NCI-H1092 (cell line): ENCODE measurements at regions not wholly inside any gene's neighbourhood (a gene's known extent, or its start where the extent isn't known, plus 50 kb on each side); places are given as distances from the start of the nearest gene placed in this dataset.
A peak's percentile ranks its signal among the peaks of the same experiment; 100 is the strongest.
"Not testable (repeated sequence)": the region's sequence is repeated elsewhere in the genome, so short reads cannot be mapped to it uniquely, and the experiment has no call there.

Experiments used
- DNase-seq: peaks from one replicate; lab custom pipeline; 2025; lab: John Stamatoyannopoulos, UW

DNA sequence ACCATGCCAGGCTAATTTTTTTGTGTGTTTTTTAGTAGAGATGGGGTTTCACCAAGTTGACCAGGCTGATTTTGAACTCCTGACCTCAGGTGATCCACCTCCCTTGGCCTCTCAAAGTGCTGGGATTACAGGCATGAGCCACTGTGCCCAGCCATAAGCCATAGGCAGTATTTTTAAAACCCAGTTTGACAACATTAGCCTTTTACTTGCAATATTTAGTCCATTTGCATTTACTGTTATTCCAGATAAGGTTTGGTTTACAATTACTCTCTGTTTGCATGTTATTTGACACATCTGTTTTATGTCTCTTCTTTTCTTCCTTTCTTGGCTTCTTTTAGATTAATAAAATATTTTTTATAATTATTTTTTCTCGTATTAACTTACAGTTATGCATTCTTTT is 83.6 kb upstream of the EPHB3 start:
- no peak for DNase-seq

DNA sequence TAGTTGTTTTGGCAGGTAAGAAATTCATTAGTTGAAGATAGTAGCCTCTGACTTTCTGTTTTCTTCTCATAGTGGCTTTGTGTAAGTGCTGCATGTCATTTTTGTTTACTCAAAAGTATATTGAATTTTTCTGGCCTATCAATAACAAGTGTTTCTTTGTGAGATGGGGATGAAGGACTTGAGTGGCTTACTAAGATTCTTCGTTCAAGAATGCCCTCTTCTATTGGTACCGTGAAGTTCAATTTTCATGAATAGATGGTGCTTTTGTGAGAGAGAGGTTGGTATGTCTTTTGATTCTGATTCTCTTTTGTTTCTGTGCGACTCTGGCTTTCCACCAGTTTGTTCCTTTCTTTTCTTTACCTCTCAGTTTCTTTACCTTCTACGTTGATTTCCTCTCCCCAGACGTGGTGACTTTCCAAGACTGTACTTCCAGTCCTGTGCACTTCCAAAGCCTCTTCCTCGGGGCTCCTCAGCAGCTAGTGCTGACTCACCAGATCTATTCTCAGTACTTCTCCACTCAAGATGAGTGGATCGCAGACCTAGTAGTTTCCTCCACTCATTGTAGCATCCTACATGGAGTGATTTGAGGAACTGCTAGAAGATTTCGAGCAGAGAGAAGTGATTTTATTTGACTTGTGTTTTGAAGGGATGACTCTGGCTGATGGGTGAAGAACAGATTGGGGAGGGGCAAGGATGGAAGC is 82.0 kb upstream of the EPHB3 start:
- DNase-seq = no peak

DNA sequence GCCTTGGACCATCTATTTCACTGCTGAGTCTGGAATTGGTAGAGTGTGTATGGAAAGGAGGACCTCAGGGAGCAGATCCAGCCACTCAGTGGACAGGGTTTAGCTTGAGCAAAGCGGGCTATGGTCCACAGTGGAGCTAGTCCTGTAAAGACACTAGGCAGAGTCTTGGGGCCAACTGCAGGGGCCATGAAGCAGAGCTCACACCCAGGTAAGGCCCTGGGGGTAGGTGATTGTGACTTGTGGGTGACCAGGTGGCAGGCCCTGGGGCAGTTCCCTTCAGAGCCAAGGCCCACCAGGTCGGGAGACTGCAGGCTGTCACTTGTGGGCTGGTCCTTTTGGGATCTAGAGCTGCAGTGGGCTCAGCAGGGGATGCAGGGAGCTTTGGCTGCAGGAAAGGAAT is 80.8 kb upstream of the EPHB3 start:
- no peak for DNase-seq

DNA sequence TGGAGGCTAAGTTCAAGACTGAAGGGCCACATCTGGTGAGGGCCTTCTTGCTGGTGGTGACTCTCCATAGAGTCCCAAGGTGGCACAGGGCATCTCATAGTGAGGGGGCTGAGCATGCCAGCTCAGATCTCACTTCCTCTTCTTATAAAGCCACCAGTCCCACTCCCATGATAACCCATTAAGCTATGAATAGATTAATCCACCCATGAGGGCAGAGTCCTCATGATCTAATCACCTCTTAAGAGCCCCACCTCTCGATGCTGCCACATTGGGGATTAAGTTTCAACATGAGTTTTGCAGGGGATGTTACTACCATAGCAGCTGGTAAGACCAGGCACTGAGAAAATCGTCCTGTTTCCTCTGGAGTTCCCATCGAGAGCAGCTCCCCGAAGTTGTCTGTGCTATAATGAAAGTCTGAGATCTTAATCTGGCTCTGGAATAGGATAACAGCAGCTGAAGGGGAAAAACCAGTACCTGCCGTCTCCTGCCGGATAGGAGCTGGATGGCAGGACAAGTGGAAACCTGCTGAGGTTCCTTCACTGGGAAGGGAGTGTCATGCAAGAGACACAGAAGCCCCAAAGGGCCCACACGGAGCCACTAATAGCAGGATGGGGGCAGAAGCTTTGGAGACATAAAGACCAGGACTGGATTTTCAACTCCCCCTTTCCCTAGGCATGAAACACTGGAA is 79.5 kb upstream of the EPHB3 start:
- DNase-seq = no peak

DNA sequence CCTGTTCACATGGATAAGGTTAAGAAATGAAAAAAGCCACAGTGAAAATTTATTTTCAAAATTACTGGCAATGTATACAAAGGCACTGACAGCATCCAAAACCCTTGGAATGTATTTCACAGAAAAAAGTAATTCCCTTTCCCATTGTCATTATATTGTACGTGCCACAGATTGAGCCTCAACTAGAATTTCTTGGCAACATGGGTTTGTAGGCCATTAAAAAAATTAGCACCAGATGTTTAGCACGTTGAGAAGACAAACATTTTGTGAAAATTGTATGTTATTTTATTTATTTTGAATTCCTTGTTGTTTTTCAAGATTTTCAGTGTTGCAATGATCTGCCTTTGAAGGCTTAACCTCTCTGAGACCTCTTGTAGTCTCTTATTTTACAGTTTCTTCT is 76.3 kb upstream of the EPHB3 start:
- DNase-seq = no peak

DNA sequence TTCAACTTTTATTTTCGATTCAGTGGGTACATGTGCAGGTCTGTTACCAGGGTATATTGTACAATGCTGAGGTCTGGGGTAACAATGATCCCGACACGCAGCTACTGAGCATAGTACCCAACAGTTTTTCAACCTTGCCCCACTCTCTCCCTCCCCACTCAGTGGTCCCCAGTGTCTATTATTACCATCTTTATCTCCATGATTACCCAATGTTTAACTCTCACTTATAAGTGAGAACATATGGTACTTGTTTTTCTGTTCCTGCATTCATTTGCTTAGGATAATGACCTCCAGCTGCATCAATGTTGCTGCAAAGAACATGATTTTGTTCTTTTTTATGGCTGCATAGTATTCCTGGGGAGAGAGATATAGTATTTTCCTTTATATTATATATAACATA is 75.7 kb upstream of the EPHB3 start:
- no peak for DNase-seq

DNA sequence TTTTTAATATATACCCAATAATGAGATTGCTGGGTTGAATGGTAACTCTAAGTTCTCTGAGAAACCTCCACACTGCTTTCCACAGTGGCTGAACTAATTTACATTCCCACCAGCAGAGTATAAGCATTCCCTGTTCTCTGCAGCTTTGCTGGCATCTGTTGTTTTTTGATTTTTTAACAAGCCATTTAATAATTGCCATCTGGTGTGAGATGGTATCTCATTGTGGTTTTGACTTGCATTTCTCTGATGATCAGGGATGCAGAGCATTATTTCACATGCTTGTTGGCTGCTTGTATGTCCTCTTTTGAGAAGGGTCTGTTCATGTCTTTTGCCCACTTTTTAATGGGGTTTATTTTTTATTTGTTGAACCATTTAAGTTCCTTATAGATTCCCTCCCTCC is 75.0 kb upstream of the EPHB3 start:
- DNase-seq = no peak

DNA sequence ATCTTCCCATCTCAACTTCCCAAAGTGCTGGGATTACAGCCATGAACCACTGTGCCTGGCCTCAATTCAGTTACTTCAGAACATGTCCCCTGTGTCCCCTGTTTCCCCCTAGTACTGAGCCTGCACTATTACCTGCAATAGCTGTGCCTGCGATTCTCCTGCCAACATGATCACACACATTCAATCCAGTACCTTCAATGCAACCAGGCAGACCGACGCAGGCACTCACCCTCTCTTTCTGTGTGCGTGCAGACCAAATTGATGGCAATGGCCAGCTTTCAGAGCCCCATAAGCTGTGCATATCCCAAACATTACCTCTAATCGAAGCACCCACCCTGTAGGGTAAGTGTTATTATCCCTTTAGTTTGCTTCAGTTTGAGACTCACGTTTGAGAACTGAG is 73.0 kb upstream of the EPHB3 start:
- DNase-seq = no peak

DNA sequence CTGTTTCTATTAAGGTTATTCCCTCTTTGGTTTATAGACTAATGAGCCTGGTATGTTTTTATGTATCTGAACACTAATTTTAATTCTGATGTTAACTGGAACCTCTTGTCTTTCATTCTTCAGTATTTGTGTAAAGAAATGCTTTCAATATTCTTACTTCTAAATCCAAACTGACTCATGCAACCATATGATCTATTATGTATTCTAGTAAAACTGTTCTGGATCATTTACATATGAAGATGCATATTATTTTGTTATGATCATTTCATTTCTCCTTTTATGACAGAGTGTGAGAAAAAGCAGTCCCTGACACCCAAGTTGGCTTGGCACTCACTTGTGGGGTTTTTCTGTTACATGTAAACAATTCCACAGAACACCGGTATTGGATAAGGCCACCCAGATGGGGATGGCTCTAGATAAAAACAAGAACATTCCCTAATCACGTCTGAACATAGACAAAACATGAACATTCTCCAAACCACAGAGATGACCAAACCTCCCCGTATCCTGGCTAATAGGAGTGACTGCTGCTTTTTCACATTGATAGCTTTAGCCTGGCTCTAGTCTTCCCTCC is 72.2 kb upstream of the EPHB3 start:
- no peak for DNase-seq

DNA sequence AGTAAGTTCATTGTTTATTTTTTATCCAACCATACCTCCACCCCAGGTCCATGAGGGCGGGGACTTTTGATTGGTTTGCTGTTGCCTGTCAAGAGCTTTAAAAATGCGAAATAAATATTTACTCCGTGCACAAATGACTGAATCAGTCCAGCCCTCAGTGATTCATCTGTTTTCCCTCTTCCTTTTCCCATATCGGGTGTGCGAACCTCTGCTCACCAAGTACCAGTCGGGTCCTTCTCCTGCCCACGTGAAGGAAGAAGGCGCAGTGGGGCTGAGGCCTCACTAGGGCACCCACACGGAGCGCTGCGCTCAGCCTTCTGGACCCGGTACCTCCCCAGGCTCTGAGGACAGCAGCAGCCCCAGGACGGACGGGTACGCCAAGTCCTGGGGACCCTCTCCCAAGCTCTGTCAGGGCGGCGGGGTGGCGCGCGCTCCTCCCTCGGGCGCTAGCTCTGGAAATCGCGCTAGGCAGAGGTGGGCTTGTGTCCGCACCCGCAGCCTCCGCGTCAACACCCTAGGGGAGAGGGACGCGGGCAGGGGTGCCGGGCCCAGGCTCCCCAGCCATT is 70.5 kb upstream of the EPHB3 start:
- DNase-seq = peak; percentile 3

DNA sequence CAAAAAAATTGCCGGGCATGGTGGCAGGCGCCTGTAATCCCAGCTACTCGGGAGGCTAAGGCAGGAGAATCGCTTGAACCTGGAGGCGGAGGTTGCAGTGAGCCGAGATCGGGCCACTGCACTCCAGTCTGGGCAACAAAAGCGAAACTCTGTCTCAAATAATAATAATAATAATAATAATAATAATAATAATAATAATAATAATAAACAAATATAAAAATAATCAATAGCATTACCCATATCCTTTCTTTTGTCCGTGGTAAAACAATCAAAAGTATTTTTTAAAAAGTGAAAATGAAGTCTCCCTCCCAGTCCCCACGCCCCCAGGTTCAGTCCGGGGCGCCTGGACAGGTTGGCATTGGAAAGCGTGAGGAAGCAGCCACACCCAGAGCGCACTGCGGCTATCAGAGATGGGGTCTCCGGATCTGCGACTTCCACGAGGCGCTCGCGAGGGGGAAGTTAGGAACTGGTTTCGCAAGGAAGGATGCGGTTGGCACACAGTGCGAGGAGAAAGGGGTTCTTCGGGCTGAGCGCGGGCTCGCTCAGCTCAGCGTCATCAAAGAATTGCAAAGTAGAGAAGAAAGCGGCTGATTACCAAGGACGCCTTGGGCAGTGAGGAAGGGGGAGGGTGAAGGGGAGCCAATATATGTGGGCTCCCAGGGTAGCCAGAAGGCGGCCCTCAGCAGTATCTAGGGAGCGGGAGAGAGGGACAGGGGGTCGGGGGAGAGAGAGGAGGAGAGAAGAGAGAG is 69.5 kb upstream of the EPHB3 start:
- DNase-seq = no peak

DNA sequence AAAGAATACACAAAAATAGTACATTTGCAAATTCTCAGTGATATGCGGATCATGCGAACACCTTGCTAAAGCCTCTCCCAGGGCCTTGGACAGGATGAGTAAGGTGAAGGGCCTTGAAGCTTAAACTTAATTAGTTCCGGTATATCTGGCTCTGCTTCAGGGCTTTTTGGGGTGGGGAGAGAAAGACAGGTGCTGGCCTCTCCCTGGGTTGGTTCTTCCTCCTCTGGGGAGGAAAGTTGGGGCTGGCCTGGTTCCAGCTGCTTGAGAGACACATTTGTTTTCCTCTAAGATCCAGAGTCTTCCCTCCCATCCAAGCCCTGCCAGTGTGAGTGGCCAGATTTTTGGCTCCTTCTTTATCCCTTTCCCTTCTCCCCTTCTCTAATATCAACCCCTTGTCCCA is 64.7 kb upstream of the EPHB3 start:
- no peak for DNase-seq

DNA sequence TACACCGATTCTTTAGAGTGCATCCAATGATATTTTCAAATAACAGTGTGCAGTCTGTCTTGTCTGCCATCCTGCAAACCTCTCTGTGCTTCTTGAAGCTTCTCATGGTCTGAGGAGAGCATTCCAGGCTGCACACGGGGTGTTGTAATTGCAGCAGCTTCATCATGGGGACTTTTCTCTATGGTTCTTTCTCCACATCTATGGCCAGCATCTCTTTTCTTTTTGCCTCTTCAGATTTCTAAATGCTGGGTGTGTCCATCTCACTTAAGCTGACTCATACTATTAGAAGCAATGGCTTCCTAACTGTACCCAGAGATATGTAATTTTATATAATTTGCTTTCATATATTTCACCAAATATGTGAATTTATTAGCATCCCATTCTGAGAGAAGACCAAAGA is 63.8 kb upstream of the EPHB3 start:
- no peak for DNase-seq

DNA sequence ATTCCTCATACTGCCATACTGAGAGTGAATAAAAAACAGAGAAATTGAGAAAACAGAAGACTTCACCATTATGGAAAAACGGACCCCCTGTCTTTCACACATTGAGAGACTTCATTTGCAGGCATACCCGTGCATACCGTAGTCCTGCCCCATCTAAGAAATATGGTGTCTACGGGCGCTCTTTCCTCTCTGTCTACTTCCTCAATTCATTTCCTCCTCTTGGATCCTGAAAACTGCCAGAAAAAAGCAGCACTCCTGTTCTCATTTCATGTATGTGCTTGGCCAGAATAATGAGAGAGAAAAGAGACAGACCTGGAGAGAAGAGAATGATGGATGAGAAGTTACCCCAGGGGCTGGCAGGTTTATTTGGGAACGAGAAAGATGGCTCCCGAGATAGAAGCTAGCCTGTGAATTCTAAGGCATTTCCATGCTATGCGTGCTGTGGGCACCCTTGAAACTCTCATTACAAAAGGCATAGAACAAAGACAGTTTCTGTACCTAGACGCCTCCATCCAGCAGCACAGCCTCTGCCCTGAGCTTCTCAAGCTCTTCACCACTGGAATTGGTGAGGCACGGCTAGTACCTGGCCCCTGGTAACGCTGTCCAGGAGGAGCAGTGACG is 62.5 kb upstream of the EPHB3 start:
- DNase-seq = no peak

DNA sequence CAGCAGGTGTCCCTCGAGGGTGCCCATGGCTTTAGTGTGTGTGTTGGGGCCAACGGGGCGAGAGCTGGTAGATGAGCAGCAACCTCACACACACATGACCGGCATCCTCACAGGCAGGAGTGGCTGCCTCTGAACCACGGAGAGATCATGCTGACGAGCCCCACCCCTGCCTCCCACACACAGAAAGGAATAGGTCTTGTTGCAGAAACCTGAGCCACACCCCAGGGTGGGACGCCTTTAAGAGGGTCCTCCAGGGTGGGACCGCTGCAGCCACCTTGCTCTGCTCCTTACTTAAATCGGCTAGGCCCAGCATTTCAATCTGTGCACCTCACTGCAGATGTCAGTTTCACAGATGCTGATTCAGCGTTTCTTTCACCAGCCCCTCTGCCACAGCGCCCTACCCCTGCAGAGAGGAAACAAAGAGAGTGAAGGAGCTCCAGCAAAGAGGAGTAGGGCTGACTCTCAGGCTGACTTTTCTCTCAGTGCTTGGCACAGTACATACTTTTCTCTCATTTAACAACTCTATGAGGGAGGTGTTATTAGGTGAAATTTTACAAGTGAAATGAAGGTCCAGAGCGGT is 61.2 kb upstream of the EPHB3 start:
- no peak for DNase-seq

DNA sequence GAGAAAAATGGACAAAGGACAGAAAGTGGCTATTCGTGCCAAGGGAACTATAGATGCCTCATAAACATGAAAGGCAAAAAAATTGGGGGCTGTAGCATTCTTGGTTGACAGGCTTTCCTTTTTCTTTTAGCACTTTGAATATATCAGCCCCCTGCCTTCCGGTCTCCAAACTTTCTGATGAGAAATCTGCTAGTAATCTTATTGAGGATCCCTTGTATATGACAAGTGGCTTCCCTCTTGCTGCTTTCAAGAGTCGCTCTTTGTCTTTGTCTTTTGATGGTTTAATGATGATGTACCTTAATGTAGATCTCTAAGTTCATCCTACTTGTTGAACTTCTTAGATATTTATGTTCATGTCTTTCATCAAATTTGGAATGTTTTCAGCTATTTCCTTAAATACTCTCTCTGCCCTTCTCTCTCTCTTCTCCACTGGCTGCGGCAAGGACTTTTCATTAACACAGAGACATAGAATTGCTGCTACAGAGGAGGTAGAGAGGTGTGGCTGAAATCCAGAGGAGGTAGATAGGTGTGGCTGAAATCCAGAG is 59.4 kb upstream of the EPHB3 start:
- no peak for DNase-seq

DNA sequence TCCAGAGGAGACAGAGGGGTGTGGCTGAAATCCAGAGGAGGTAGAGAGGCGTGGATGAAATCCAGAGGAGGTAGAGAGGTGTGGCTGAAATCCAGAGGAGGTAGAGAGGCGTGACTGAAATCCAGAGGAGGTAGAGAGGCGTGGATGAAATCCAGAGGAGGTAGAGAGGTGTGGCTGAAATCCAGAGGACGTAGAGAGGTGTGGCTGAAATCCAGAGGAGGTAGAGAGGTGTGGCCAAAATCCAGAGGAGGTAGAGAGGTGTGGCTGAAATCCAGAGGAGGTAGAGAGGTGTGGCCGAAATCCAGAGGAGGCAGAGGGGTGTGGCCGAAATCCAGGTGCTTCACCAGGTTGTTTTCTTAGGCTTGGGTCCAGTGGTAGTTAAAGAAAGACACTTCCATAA is 58.7 kb upstream of the EPHB3 start:
- not testable (repeated sequence) for DNase-seq

DNA sequence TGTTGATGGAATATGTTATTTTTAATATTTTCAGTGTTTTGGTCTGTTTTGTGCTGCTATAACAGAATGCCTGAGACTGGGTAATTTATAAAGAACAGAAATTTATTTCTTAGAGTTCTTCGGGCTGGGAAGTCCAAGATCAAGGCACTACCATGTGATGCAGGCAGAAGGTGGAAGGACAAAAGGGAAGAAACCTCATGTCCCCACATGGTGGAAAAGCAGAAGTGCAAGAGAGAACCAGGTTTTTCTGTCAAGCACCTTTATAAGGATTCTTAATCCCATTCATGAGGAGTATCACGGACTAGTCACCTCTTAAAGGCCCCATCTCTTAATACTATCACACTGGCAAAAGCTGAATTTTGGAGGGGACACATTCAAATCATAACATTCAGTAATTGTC is 57.9 kb upstream of the EPHB3 start:
- no peak for DNase-seq

DNA sequence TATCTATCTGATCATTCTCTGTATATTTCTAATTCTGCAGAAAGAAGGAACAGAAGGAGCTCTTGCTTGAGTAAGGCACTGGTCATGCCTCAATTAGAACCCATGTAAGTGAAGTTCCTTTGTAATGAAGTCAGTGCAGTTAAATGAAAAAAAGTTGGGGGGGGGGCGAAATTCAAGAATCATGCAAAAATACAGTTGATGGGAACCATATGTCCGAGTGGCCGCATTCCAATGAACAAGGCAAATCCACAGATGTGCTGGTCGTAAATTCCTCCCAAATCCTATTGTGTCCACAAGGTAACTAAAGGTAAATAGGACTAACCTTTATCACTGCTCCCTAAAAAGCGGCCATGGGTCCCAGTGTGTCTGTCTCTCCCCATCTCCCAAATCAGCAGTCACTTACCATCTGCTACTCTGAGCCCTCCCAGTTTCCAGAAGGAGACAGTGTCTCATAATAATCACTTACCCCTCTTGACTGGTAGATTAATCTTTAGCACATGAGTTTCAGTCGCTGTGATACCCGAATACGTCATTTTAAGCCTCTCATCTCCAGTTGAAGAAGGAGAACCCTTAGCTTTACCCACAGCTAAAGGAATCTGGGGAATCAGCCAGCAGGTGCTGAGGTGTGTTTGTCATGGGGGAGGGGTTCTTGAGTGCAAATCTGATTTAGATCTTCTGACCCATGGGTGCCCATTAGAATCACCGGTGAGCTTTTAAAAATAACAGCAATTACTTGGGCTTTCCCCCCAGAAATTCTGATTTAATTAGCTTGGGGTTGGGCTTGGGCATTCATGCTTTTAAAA is 56.3 kb upstream of the EPHB3 start:
- DNase-seq = no peak

DNA sequence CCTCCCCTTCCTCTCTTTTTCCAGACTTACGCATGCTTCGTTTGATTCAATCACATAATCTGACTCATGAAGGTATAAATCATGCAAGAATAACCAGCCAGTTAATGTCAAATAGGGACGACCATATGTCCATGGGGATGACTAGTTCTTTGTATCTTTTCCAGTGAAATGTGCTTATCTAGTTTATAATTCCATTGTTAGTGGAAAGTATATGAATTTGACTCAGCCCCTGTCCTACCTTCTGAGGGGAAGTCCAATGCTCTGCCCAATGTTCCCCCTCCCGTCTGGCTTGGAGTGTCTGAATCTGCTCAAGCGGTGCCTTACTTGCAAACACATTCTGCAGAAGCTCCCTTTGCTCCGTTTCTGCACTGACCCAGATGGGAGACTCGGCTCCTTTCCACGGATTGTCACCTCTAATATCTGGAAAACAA is 55.0 kb upstream of the EPHB3 start:
- DNase-seq = no peak

DNA sequence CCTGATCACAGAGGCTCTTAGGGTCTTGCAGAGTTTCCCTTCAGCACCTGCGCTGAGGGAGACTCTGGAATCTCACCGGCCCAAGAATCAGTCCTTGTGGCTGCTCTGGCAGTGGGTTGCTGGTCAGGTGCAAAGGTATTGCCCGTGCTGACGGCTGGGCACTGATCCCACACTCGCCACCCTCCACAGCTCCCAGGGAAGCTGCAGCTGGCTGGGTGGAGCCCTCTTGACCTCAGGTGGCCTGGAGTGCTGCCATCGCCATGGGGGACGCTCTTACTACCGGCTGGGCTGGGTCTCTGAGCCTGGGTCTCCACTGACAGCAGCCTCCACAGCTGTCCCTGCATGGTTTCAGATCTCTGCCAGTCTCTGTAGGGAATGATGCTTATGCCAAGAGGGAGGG is 52.6 kb upstream of the EPHB3 start:
- DNase-seq = no peak
